Astrocyte of the spinal cord (primary cell): ENCODE measurements at regions not wholly inside any gene's neighbourhood (a gene's known extent, or its start where the extent isn't known, plus 50 kb on each side); places are given as distances from the start of the nearest gene placed in this dataset.

Source experiments
- DNase-seq: peaks from one replicate; pipeline ENCODE4 v3.0.0; 2011; ENCODE audit warnings: low read depth, low spot score
- H3K4me3 ChIP-seq: 2 replicates; pipeline ENCODE4 v1.5.1; 2011; ENCODE audit warnings: low read depth, mild to moderate bottlenecking, low read length, moderate library complexity
- in situ Hi-C: cut with HindIII; loops from 2 replicates; pipeline ENCODE4 v1.10.0; 2017; ENCODE audit warnings: low sequenced_read_pairs
- TF ChIP-seq, protein P1 (sequence below): IDR thresholded peaks from 2 replicates; pipeline ENCODE4 v1.5.1; 2012; ENCODE audit warnings: low read depth, mild to moderate bottlenecking, low read length, inconsistent platforms

DNA sequence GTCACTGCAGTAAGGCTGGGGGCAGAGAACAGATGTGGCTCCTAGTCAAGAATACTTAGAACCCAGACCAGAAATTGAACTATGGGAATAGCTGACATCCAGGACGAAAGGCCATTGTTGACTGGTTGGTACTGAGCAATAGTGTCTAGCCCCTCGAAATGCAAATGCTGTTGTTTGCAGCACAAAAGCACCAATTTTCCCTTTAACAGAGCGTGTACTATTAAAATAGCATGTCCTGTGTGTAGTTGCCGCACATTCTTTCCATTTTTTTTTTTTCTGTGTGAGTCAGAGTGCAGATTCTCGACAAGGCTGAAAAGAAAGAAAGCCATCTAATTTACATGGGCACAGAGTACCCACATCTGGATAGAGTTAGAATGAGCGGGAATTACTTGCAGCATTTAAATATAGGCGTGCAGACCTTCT is 302.4 kb downstream of the PTEN start:
- TF ChIP-seq, protein P1, sequence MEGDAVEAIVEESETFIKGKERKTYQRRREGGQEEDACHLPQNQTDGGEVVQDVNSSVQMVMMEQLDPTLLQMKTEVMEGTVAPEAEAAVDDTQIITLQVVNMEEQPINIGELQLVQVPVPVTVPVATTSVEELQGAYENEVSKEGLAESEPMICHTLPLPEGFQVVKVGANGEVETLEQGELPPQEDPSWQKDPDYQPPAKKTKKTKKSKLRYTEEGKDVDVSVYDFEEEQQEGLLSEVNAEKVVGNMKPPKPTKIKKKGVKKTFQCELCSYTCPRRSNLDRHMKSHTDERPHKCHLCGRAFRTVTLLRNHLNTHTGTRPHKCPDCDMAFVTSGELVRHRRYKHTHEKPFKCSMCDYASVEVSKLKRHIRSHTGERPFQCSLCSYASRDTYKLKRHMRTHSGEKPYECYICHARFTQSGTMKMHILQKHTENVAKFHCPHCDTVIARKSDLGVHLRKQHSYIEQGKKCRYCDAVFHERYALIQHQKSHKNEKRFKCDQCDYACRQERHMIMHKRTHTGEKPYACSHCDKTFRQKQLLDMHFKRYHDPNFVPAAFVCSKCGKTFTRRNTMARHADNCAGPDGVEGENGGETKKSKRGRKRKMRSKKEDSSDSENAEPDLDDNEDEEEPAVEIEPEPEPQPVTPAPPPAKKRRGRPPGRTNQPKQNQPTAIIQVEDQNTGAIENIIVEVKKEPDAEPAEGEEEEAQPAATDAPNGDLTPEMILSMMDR, result no peak
- in situ Hi-C loops, result no loop called here
- no peak overlapping the region for H3K4me3 ChIP-seq
- DNase-seq, result peak; percentile 80

DNA sequence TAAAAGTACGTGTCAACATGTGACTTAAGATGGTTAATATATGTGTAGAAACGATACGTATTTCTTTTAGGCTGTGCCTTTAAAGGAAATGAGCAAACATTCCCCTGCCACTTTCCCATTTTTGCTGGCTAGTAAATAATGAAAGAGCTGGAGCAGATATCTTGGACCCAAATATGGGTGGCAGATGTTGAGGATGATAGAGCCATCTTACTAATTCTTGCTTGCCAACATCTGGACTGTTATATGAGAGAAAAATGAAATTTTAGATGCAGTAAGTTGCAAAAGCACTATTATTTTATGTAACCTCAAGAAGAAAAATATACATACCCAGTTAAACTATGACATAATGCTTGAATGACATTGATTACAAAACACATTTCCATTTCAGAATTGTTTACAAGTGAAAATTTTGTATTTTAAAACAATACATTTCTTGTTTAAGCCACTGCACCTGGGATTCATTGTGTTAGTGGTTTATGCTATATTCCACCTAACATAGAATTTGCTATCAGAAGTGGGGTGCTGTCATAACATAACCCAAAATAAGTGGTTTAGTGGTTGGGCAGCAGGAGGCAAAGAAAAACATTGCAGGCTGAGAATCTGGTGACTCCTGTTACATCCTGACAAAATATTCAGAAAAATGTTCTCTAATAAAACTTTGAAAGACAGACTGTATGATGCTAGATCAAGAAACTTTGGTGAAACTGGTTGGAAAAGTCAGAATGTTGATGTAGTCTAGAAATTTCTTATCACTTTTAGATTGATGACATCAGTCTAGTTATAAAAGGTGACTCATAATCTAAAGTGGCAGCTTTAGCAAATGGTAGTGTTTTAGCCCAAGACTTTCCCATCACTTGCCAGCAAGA is 305.0 kb downstream of the PTEN start:
- no peak overlapping the region for H3K4me3 ChIP-seq
- in situ Hi-C loops, result no loop called here
- TF ChIP-seq, protein P1, result no peak
- DNase-seq, result no peak

DNA sequence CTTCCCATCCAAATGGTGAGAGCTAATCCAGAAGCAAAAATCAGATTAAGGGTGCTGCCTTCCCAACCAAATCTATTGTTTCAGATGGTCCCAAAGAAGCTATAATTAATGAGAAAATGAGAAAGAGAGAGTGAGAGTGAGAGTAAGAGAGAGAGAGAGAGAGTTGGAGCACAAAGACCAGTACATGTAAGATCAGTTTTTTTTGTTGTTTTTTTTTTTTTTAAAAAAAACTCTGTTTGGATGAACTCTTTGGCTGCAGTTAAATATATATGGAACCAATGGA is 305.6 kb downstream of the PTEN start:
- DNase-seq, result no peak
- in situ Hi-C loops, result no loop called here
- H3K4me3 ChIP-seq, result no peak overlapping the region
- TF ChIP-seq, protein P1, result no peak

DNA sequence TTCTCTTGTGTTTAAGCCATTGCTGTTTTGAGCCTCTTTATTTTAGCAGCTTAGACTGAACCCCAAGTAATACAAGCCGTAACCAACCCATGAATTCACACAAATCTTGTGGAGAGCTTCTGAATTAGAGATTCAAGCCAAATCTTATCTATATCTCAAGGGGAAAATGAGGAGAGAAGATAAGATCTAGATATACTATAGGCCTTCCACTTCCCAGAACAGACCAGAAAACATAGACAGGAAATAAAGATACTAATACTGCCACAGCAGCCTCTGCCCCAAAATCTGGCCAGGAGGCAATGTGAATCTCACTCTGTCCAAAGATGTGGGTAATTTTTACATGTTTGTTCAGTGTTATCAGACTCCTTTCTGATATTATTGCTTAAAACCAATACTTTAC is 307.2 kb downstream of the PTEN start:
- no peak for DNase-seq
- H3K4me3 ChIP-seq, result no peak overlapping the region
- TF ChIP-seq, protein P1, result no peak
- in situ Hi-C loops, result no loop called here

DNA sequence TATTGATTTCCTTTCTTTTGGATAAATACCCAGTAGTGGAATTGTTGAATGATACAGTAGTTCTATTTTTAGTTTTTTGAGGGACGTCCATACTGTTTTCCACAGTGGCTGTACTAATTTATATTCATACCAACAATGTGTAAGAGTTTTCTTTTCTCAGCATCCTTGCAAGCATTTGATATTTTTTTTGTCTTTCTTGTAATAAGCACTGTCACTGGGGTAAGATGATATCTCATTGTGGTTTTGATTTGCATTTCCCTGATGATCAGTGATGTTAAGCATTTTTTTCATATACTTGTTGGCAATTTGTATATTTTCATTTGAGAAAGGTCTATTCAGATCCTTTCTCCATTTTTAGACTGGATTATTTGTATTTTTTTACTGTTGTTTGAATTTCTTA is 308.7 kb downstream of the PTEN start:
- DNase-seq, result no peak
- TF ChIP-seq, protein P1, result no peak
- in situ Hi-C loops, result no loop called here
- no peak overlapping the region for H3K4me3 ChIP-seq

DNA sequence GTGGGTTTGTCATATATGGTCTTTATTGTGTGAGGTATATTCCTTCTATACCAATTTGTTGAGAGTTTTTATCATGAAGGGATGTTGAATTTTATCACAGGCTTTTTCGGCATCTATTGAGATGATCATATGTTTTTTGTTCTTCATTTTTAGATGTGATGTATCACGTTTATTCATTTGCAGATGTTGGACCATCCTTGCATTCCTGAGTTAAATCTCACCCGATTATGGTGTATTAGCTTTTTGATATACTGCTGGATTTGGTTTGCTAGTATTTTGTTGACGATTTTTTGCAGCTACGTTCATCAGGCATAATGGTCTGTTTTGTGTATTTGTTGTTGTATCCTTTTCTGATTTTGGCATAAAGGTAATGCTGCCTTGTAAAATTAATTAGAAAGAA is 311.0 kb downstream of the PTEN start:
- no peak for DNase-seq
- TF ChIP-seq, protein P1, result no peak
- in situ Hi-C loops, result no loop called here
- H3K4me3 ChIP-seq, result no peak overlapping the region
